Suprapubic skin (tissue), 4 donors: ENCODE measurements at regions not wholly inside any gene's neighbourhood (a gene's known extent, or its start where the extent isn't known, plus 50 kb on each side); places are given as distances from the start of the nearest gene placed in this dataset.

Source experiments
- DNase-seq, 2 donors: peaks; one replicate each; pipeline ENCODE4 v3.0.0-alpha.2; 2019; ENCODE audit warnings: low spot score in 2 of 2
- H3K27ac ChIP-seq: fragments of 200-600 bp; sonication (generic); one replicate; pipeline ENCODE4 v1.5.1; 2019
- H3K27me3 ChIP-seq: fragments of 200-600 bp; sonication (generic); one replicate; pipeline ENCODE4 v1.5.1; 2019
- H3K36me3 ChIP-seq: fragments of 200-600 bp; sonication (generic); one replicate; pipeline ENCODE4 v1.5.1; 2019
- H3K4me1 ChIP-seq: fragments of 200-600 bp; sonication (generic); one replicate; pipeline ENCODE4 v1.5.1; 2019
- H3K4me3 ChIP-seq: fragments of 200-600 bp; sonication (generic); one replicate; pipeline ENCODE4 v1.5.1; 2019; ENCODE audit warnings: mild to moderate bottlenecking
- H3K9me3 ChIP-seq: fragments of 200-600 bp; sonication (generic); one replicate; pipeline ENCODE4 v1.5.1; 2019
- EP300 ChIP-seq: sonication (generic); formaldehyde crosslinking; IDR thresholded peaks from one replicate; pipeline ENCODE4 v1.6.1; 2017; ENCODE audit warnings: antibody characterized with exemption
- POLR2A ChIP-seq, 2 donors: fragments of 450-650 bp; IDR thresholded peaks; one replicate each; pipeline ENCODE4 v1.6.1; 2017; ENCODE audit warnings: antibody characterized with exemption in 2 of 2, mild to moderate bottlenecking in 2 of 2, moderate library complexity in 2 of 2
- POLR2AphosphoS5 ChIP-seq, 3 donors: sonication (generic); formaldehyde crosslinking; IDR thresholded peaks; one replicate each; pipeline ENCODE4 v1.6.1; 2017; ENCODE audit warnings: antibody characterized with exemption in 3 of 3
- WGBS: methylation state at CpG from one replicate; pipeline ENCODE4 v1.1.5; 2018; 5-methylcytosine and 5-hydroxymethylcytosine counted together
- TF ChIP-seq, protein P1 (sequence below), 2 donors: fragments of 200-600 bp in 1 of 2; fragments of 450-650 bp in 1 of 2; sonication (generic) in 1 of 2; IDR thresholded peaks; one replicate each; pipeline ENCODE4 v1.5.1; 2016 to 2019; ENCODE audit warnings: antibody characterized with exemption in 2 of 2, mild to moderate bottlenecking in 1 of 2, moderate library complexity in 1 of 2

- DNase-seq: no peak
- H3K4me3 ChIP-seq: no peak overlapping the region
- TF ChIP-seq EP300 (no peak), POLR2AphosphoS5 (IDR thresholded peaks at IDR 0.05) (no peak), POLR2A (IDR thresholded peaks at IDR 0.05) (no peak)
- TF ChIP-seq, protein P1, sequence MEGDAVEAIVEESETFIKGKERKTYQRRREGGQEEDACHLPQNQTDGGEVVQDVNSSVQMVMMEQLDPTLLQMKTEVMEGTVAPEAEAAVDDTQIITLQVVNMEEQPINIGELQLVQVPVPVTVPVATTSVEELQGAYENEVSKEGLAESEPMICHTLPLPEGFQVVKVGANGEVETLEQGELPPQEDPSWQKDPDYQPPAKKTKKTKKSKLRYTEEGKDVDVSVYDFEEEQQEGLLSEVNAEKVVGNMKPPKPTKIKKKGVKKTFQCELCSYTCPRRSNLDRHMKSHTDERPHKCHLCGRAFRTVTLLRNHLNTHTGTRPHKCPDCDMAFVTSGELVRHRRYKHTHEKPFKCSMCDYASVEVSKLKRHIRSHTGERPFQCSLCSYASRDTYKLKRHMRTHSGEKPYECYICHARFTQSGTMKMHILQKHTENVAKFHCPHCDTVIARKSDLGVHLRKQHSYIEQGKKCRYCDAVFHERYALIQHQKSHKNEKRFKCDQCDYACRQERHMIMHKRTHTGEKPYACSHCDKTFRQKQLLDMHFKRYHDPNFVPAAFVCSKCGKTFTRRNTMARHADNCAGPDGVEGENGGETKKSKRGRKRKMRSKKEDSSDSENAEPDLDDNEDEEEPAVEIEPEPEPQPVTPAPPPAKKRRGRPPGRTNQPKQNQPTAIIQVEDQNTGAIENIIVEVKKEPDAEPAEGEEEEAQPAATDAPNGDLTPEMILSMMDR (IDR thresholded peaks at IDR 0.05): no peak
- no peak overlapping the region for H3K27ac ChIP-seq
- H3K36me3 ChIP-seq: no peaks in the 10 kb centered on the region
- H3K9me3 ChIP-seq: no peaks in the 10 kb centered on the region
- H3K4me1 ChIP-seq: no peaks in the 10 kb centered on the region
- no peaks in the 10 kb centered on the region for H3K27me3 ChIP-seq
- 62% methylated on average over 4 of the region's 4 CpGs for WGBS
Observed at GRCh38 chr4:53786632-53787031, 195.3 kb upstream of the LNX1 start.

DNA sequence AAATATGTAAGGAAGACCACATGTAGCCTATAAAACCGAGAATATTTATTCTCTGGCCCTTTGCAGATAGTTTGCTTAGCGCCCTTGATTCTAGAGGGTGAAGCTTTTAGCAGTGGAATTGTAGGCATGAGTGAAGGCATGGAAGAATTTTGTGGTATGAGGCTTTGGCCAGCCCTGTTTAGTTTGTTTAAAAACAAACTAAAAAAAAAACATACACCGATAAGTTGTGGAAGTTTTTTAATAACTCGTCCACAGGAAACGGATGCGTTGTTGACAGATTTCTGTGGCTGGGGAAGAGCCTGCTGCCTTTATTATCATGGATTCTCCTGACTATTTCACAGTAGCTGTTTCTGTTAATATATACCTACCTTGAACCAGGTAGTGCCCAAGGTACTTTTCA, 194.7 kb upstream of the LNX1 start:
- H3K36me3 ChIP-seq: no peaks in the 10 kb centered on the region
- WGBS: 70% methylated on average over 6 of the region's 6 CpGs
- no peak overlapping the region for H3K27ac ChIP-seq
- no peak overlapping the region for H3K4me3 ChIP-seq
- no peaks in the 10 kb centered on the region for H3K9me3 ChIP-seq
- H3K27me3 ChIP-seq: no peaks in the 10 kb centered on the region
- no peaks in the 10 kb centered on the region for H3K4me1 ChIP-seq
- no peak for DNase-seq
- TF ChIP-seq POLR2AphosphoS5 (IDR thresholded peaks at IDR 0.05) (no peak), EP300 (no peak), POLR2A (IDR thresholded peaks at IDR 0.05) (no peak)

DNA sequence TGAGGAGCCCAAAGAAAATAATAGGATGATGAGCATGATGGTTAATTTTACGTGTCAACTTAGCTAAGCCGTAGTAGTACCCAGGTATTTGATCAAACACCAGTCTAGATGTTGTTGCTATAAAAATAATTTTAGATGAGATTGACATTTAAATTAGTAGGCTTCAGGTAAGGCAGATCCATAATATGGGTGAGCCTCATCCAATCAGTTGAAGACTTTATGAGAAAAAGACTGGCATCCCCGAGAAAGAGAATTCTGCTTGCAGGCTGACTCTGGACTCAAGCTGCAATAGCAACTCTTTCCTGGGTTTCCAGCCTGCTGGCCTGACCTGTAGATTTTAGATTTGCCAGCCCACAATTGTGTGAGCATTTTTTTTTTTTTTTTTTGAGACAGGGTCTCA, 192.8 kb upstream of the LNX1 start:
- no peak for DNase-seq
- H3K27ac ChIP-seq: no peak overlapping the region
- H3K9me3 ChIP-seq: no peaks in the 10 kb centered on the region
- WGBS: 94% methylated on average over 3 of the region's 3 CpGs
- H3K27me3 ChIP-seq: no peaks in the 10 kb centered on the region
- no peak overlapping the region for H3K4me3 ChIP-seq
- no peak for TF ChIP-seq POLR2A (IDR thresholded peaks at IDR 0.05)
- TF ChIP-seq EP300: no peak
- H3K36me3 ChIP-seq: no peaks in the 10 kb centered on the region
- no peaks in the 10 kb centered on the region for H3K4me1 ChIP-seq

DNA sequence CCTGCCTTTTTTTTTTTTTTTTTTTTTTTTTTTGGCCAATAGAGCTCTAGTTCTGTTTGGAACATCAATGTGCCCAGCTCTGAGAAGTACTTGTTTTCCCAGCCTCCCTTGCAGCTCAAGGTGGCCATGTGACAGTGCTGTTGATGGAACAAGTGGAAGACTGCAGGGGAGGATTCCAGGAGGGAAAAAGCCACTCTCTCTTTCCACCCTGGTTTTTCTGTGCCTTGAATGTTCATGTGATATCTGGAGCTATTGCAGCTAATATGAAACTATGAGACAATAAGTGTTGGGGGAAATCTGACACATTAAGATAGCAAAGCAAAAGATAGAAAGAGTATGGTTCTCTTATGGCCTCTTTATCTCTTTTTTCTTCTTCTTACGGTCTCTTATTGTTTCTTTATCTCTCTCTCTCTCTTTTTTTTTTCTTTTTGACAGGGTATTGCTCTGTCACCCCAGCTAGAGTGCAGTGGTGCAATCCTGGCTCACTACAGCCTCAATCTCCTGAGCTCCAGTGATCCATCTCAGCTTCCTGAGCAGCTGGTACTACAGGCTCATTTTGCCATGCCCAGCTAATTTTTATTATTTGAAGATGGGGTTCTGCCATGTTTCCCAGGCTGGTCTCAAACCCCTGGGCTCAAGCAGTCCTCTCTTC, 192.0 kb upstream of the LNX1 start:
- H3K4me3 ChIP-seq: no peak overlapping the region
- no peaks in the 10 kb centered on the region for H3K27me3 ChIP-seq
- H3K4me1 ChIP-seq: no peaks in the 10 kb centered on the region
- no peak for DNase-seq
- H3K27ac ChIP-seq: no peak overlapping the region
- TF ChIP-seq, protein P1 (IDR thresholded peaks at IDR 0.05): no peak
- TF ChIP-seq POLR2A (IDR thresholded peaks at IDR 0.05) (no peak), POLR2AphosphoS5 (IDR thresholded peaks at IDR 0.05) (no peak), EP300 (no peak)
- WGBS: 81% methylated on average over 1 of the region's 1 CpG
- no peaks in the 10 kb centered on the region for H3K36me3 ChIP-seq
- H3K9me3 ChIP-seq: no peaks in the 10 kb centered on the region

- no peak overlapping the region for H3K27ac ChIP-seq
- WGBS: 44% methylated on average over 2 of the region's 2 CpGs
- H3K27me3 ChIP-seq: no peaks in the 10 kb centered on the region
- no peak for DNase-seq
- H3K9me3 ChIP-seq: no peaks in the 10 kb centered on the region
- TF ChIP-seq POLR2AphosphoS5 (IDR thresholded peaks at IDR 0.05): no peak
- TF ChIP-seq, protein P1 (IDR thresholded peaks at IDR 0.05): no peak
- TF ChIP-seq POLR2A (IDR thresholded peaks at IDR 0.05): no peak
- no peak for TF ChIP-seq EP300
- H3K4me1 ChIP-seq: no peaks in the 10 kb centered on the region
- H3K4me3 ChIP-seq: no peak overlapping the region
- no peaks in the 10 kb centered on the region for H3K36me3 ChIP-seq
Observed at GRCh38 chr4:53782458-53782845, 191.2 kb upstream of the LNX1 start.

- DNase-seq: no peak
- Histone ChIP-seq H3K4me1 (no peaks in the 10 kb centered on the region), H3K9me3 (no peaks in the 10 kb centered on the region), H3K4me3 (no peak overlapping the region), H3K27me3 (no peaks in the 10 kb centered on the region), H3K36me3 (no peaks in the 10 kb centered on the region), H3K27ac (no peak overlapping the region)
- 73% methylated on average over 10 of the region's 10 CpGs for WGBS
- no peak for TF ChIP-seq POLR2AphosphoS5 (IDR thresholded peaks at IDR 0.05)
- TF ChIP-seq EP300: no peak
Observed at GRCh38 chr4:53781629-53782457, 190.6 kb upstream of the LNX1 start.
